HG03354 (cell line): ENCODE measurements at regions not wholly inside any gene's neighbourhood (a gene's known extent, or its start where the extent isn't known, plus 50 kb on each side); places are given as distances from the start of the nearest gene placed in this dataset.

Experiments
- ATAC-seq: cut with Tn5 transposase; IDR thresholded peaks from one replicate; pipeline ENCODE4 v1.9.1; 2021; ENCODE audit warnings: mild to moderate bottlenecking; ENCODE audit not compliant: unreplicated experiment, poor library complexity, severe bottlenecking

DNA sequence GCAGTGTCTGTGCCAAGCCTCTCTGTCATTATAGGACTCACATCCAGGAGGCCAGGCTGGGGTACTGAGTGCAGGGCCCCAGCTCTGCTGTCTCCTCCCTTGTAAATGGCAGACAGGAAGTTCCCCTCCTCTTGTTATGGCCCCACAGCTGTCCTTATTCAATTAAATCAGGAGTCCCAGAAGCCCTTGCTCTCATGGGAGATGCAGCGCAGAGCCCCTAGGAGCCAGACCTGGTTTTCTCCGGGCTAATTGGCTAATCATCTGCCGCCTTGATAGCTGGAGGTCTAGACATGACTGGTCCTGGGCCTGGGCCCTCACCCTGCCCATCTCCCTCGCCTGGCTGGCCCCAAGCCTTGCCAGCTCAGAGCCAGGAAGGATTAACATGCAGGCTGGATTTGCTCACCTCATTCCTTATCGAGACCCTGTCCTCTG, 172.0 kb downstream of the VEGFA start:
- ATAC-seq: no peak

DNA sequence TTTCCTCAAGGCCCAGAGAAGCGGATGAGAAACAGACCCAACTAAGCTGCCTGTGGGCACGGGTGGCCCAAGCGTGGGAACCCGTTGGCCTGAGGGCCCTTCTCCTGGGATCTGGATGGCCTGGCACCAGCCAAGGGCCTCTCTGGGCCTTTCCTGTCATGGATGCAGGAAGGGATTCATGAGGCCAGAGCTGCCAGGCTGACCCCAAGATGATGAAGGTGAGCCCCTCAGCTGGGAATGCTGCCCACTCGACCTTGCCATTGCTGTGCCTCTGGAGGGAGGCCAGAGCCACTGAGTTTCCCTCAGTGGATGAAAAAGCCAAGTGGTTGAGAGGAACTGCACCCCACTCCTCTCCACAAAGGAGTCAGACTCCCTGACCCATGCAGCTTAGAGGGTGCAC, 171.2 kb downstream of the VEGFA start:
- ATAC-seq: no peak

DNA sequence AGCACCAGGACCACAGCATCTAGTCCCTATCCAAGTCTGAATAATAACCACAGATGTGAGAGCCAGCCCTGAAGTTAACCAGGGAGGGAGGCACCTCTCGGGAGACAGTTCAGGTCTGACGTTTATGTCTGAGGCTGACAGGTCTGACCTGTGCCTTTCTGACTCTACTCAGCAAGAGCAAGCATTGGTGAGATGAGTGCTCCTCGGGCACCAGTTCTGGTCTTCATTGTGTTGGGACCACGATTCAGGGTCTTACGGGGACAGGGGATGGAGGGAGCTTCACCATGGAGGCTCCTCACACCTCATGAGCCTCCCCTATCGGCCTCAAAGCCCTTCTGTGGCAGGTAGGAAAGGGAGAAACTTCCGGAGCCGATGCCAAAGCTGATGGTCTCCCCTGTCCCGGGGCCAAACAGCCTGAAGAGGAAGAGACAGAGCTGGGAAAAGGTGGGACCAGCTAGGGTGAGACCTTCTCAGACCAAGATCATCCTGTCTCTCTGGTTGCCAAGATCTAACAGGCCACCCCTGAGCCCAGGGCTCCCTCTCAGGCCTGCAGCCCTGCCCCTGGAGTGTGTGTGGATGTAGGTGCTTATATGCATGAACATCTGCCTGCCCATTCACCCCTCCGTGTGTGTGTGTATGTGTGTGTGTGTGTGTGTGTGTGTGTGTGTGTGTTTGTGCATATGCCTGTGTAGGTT, 170.5 kb downstream of the VEGFA start:
- no peak for ATAC-seq

DNA sequence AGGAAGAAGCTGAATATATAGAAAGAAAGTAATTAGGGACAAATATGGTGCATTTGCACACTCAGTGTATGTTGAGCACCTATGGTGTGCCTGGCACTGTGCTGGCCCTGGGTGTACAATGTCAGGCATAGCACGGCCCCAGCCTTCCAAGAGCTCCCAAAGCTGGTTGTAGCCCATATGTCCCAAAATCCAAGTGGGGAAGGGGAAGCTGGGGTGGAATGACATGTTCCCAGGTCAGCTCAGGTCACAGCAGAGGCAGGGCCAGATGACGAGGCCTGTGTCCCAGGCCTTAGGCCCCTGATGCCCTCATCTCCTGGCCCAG, 170.0 kb downstream of the VEGFA start:
- no peak for ATAC-seq

DNA sequence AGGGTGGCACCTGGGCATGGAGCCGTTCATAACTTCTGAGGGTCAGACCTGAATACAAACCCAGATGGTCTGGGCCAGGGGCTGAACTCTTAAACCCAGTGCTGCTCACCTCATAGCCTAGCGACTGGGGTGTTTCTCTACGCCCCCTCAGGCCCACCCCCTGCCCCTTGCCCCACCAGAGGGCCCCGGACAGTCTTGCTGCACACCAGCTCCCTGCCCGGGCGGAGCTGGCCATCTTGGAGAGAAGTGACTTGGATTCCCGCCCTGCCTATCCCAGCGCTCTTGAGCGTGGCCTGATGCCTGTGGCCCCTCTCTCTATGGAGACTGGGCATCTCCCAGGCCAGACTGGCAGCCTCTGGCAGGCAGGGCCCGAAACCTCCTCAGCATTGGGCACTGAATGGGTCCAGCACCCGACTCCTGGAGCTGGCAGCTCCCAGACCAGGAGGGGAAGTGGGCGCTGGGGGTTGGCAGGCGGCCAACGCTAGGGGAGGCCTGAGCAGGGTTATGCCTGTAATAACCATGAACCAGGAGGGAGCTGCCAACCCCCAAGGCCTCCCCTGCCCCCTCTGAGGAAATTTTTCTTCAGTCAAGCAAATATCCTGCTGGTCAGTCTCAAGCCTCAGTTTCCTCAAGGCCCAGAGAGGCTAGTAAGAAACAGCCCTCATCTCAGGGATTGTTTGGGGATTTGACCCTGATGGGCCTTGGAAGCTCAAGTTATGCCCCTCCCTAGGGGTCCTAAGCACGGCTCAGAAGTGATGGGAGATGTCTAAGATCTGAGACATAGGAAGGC, 169.5 kb downstream of the VEGFA start:
- ATAC-seq: no peak

DNA sequence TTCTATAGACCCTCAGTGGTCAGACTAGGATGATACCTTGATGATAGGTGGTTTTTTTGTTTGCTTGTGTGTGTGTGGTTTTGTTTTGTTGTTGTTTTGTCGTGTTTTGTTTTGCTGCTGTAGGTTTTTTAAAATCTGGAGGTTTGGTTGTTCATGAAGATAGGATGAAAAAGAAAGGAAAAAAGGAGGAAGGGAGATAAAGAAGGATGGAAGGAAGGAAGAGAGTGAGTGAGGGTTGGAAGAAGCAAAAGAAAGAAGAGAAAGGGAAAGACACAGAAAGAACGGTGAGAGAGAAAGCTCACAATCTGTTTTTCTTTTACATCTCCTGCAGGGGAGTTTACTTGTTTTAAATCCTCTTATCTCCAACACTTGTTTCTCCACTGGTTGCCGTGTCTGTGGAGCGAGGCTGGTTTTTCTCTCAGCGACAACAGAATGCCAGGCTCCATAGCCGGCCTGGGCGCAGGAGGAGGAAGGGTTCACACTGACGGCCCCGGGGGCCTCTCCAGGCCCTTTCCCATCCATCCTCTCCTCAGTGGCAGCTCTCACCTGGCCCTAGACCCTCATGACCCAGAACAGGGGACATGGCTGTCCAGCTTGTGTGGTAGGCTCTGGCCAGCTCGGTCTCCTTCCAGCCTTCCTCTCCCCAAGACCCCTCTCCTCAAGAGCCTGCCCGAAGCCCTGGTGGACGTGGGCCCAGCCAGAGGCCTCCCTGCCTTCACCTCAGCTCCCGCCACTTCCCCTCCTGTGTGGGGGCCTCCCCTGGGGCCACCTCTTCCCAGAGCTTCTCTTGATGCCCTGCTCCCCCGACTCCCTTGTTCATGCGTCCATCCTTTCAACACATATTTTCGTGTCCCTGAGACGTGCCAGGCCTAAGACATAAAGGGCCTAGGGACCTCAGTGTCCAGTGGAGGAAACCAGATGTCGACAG, 168.4 kb downstream of the VEGFA start:
- no peak for ATAC-seq

DNA sequence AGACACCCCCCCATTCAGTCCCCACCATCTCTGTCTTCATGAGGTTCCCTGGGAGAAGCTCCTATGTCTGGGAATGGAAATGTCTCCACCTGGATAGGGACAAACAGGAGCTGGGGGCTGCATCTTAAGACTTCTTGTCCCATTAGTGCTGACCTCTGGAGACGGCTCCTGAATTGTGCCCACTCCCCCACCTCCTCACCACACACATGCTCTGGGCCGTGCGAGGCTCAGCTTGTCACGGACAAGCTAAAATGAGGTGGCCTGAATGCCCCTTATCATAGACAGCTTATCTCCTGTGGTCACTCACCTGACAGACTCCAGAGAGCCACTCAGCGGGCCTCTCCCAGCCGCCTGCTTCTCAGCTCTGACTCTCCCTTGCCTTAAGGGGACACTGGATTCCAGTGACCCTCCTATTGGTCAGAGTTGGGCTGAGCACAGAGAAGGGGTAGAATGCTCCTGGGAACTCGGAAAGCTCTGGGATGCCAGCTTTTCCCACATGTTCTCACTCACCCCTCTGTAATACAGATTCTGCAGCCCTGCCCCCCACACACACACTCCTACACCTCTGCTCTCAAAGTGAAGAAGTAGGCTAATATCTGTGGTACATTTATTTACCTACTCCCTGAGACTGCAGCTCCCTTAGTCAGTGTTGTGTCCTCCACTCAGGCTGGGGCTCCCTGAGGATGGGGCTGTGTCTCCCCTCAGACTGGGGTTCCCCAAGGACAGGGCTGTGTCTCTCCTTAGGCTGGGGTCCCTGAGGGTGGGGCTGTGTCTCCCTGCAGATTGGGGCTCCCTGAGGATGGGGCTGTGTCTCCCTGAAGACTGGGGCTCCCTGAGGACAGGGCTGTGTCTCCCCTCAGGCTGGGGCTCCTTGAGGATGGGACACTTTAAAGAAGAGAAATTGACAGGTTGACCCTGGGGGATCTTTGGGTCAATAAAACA, 167.5 kb downstream of the VEGFA start:
- ATAC-seq: no peak

DNA sequence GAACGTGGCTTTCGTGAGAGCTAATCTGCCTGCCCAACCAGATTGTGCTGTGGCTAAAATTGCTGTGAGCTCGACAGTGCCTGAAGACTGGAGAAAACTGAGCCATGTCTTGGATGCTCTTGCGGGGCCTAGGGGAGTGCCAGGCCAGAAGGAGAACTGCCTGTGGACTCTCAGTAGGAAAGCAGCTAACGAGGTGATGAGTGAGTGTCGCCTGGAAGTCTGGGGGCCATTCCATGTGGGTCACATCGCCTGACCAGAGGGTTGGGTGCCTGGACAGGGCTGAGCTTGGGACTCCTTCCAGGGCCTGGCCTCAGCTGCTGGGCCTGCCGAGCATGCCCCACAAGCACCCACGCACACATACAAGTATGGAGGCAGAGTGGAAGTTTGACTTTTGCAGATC, 166.5 kb downstream of the VEGFA start:
- no peak for ATAC-seq

DNA sequence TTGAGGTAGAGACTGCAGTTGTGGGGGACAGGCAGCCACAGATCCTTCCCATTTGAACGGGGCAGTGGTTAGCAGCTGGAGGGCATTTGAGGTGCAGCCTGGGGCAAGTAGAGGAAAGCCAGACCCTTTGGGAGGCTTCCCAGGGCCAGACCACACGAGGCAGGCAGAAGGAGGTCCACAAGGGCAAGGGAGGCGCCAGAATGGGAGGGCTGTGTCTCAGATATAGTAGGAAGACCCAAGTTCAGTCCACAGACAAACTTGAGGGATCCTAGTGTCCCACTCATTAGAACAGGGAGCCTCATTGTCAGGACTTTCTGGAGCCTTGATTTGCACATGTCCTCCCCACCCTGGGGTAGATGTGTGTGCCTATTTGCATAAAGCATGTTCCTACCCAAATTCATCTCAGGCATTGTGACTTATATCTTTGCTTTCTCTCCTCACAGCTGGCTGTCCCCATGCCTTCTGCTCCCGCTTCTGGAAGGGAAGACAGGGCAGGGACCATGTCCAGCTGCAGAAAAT, 166.0 kb downstream of the VEGFA start:
- no peak for ATAC-seq

DNA sequence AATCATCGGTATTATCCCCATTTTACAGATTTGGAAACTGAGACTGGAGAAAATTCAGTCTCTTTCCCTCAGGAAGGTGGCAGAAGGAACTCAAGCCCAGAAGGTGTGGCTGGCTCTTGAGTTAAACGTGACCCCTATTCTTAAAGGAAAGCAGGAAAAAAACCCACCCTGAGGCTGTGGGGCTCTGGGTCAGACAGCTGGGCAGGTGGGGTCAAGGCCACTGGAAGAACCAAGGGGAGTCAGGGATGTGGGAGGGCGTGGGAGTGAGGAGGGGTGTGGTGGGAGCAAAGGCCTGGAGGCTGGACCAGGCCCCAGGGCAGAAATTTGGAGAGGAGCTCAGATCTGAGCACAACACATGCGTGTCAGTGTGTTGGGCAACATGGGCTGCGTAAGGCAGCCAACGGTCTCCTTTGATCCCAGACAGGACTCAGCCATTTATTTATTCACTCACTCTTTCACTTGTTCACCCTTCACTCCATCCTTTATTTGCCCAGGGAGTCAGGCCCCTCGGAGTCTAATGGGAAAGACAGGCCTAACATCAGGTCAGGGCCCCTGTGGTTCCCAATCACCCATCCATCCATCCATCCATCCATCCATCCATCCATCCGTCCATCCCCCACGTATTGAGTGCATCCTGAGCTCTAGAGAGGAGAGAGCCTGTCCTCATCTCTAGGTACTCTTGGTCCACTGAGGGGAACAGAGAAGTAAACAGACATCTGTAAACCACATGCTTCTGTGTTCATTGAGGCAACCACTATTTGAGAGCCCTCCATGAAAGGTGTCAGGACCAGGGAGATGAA, 165.0 kb downstream of the VEGFA start:
- ATAC-seq: no peak

DNA sequence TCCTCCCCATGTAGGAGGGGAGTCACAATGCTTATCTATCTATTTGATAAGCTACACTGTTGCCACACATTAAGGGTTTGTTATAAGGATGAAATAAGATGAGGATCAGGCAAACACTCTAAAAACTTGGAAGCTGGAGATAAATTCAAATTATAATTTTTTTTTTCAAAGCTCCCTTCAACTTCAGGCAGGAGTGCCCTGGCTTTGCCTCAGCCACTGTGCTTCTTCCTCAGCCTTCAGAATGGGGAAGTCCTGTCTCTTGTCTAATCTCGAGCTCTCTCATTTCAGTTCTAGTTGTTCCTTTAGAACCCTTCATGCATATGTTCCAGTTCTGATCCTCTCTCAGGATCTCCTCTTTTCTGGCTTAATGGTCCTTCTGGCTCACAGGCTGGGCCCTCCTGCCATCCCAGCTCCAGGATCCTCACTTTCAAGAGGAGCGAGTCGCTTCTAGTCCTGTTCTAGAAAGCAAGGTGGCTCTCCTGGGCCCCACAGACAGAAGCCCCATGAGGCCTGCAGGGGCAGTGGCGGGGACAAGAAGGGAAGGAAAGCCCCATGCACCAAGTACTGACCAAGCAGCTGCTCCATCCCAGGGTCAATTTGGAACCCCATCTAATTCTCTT, 164.3 kb downstream of the VEGFA start:
- ATAC-seq: no peak

DNA sequence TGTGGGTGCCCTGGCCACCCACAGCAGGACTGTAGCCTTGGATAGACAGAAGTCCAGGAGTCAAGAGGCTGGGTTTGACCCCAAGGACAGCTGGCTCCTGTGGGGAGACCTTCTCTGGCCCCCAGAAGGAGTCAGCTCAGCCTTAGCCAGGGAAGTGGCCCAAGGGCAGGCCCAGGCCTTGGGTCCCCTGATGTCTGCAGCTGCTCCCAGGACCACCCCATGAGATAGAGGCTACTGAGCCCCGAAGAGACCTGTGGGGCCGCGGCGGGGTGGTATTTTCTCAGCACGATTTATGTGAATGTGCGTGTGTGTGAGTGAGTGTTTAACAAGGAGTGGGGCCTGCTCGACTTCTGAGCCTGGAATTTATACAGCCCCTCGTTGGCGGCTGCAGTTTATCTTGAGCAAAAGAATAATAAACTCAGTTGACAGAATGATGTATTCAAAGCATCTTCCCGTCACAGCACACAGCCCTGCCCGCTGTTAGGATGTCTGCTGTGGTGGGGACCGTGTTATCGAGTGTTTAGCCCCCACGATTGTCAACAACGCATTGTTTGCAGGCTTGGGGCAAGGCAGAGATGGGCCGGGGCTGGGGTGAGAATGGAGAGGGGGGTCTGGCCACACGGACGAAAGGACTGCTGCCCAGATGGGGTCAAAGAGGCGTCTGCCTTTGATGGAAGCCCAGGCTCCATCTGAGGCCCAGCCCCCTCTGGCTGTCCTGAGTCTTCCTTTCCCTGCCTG, 163.3 kb downstream of the VEGFA start:
- ATAC-seq: no peak

DNA sequence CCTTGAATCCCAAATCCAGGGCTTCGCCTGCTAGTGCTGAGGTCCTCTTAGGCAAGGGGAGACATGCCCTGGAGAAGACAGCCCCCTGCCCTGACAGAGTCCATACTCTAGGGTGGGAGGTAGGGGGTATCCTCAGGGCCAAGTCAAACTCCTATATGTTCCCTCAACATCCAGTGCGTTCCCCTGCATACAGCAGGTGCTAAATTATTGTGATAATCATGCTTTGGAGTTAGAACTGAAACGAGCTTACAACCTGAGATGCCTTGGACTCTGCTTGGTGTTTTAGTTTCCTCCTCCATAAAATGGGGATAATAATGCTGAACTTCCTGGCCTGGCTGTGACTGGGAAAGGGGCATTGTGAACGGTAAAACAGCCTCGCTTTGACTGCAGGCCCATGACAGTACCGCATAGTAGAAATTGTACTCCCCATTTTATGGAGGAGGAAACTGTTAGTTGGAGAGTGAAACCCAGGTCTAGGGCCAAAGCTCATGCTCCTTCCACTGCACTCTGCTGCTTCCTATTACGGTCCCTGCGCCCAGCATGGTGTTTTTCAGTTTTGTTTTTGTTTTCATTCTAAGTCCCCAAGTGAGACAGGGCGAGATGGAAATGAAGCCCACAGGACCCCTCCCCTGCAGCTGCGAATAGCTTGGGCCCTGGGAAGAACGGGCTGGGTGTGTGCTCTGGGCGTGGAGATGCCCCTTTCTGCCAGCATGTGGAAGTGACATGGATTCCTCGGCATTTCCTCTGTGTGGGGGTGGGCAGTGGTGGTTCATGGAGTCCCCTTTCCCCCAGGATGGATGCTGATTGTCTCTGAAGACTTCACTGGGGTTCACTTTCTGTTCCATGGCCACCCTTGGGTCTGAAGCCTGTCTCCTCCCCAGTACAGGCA, 162.5 kb downstream of the VEGFA start:
- ATAC-seq: no peak

DNA sequence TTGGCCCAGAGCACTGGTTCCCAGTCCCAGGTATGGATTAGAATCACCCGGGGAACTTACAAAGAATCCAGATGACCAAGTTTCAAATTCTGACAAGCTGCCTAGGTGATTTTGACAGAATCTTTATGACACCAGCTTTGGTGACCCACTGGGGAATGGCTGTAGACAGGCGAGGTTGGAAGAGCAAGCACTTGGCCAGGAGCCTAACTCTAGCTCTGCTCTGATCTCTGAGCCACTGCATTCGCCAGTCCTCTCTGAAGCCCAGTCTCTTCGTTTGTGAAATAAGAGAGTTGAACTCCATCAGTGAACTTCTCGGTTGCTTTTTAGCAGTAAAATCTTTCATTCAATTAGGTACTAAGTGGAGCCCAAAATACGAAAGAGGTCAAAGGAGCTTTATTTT, 161.2 kb downstream of the VEGFA start:
- ATAC-seq: no peak

DNA sequence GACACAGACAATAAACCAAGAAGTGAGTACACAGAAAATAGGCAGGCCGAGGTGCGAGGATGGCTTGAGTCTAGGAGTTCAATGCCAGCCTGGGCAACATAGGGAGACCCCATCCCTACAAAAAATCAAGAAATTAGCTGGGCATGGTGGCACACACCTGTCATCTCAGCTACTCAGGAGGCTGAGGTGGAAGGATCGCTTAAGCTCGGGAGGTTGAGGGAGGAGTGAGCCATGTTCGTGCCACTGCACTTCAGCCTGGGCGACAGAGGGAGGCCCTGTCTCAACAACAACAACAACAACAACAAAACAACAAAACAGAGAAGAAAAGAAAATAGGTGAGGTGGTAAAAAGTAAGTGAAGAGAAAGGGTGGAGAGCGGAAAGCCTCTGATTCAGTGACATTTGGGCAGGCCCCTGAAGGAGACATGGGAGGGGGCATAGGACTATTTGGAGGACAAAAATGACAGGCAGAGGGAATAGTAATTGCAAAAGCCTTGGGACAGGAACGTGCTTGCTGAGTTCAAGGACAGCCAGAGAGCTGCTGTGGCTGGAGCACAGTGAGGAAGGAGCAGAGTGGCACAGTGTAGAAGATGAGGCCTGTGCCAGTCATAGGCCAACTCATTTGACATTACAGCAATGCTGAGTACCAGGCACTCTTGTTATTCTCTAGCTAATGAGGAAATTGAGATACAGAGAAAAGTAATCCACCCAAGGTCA, 160.6 kb downstream of the VEGFA start:
- no peak for ATAC-seq

DNA sequence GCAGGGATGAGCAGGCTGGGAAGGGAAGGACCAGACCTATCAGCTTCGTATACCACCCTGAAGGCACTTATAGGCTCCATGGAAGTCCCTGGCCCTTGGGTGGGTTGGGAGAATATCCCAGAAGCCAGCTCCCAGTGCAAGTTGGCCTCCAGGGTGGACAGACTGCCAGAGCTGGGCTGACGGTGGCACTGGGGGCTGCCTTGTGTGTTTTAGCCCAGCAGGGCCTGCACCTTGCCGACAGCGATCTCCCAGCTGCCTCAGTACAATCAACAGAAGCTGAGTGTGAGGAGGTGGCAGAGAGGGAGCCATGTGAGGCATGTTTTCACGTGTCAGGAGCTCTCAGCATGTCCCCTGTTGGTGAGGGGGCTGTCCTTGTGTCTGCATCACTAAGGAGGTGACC, 159.5 kb downstream of the VEGFA start:
- no peak for ATAC-seq
